ENCODE measurements at regions not wholly inside any gene's neighbourhood (a gene's known extent, or its start where the extent isn't known, plus 50 kb on each side); places are given as distances from the start of the nearest gene placed in this dataset.

- TF ChIP-seq POLR2AphosphoS5 (IDR thresholded peaks at IDR 0.05) (no peak), CTCF (IDR thresholded peaks at IDR 0.05) (no peak)
Measured at GRCh38 chr14:101076451-101077198, 173.1 kb upstream of the RTL1 start.
